WTC11 (cell line): ENCODE measurements at regions not wholly inside any gene's neighbourhood (a gene's known extent, or its start where the extent isn't known, plus 50 kb on each side); places are given as distances from the start of the nearest gene placed in this dataset.

Source experiments
- ATAC-seq: fragments of 200-7000 bp; cut with Tn5 transposase; 2 replicates; pipeline ENCODE4 v1.10.0; 2021; ENCODE audit warnings: mild to moderate bottlenecking, moderate library complexity
- CTCF ChIA-PET: fragments of 300-600 bp; sonication (Branson Sonifier 250); formaldehyde crosslinking; loops from one replicate; lab custom pipeline; 2021; ENCODE audit warnings: antibody characterized with exemption; lab: Charles Lee
- POLR2A ChIA-PET: fragments of 350-600 bp; sonication (Branson Sonifier 250); formaldehyde crosslinking; loops from one replicate; lab custom pipeline; 2021; ENCODE audit warnings: antibody characterized with exemption; lab: Charles Lee
- DNase-seq: peaks from one replicate; pipeline ENCODE4 v3.0.0; 2021; ENCODE audit warnings: low spot score
- H3K27ac Mint-ChIP-seq: 2 replicates; pipeline ENCODE4 v1.8.0; 2021; ENCODE audit warnings: mixed read lengths
- H3K27me3 Mint-ChIP-seq: 2 replicates; pipeline ENCODE4 v1.8.0; 2021; ENCODE audit warnings: low read depth, mild to moderate bottlenecking, moderate library complexity, mixed read lengths
- H3K36me3 Mint-ChIP-seq: 2 replicates; pipeline ENCODE4 v1.8.0; 2021; ENCODE audit warnings: mixed read lengths
- H3K4me1 Mint-ChIP-seq: 2 replicates; pipeline ENCODE4 v1.8.0; 2022; ENCODE audit warnings: mixed read lengths
- H3K4me3 Mint-ChIP-seq: 2 replicates; pipeline ENCODE4 v1.8.0; 2021; ENCODE audit warnings: mild to moderate bottlenecking, moderate library complexity, mixed read lengths
- H3K9me3 Mint-ChIP-seq: 2 replicates; pipeline ENCODE4 v1.8.0; 2021; ENCODE audit warnings: mixed read lengths
- ETV6 ChIP-seq: sonication (generic); formaldehyde crosslinking; IDR thresholded peaks from 2 replicates; pipeline ENCODE4 v1.8.1; 2022; ENCODE audit warnings: mild to moderate bottlenecking, missing genetic modification reagents
- FOXK1 ChIP-seq: sonication (generic); formaldehyde crosslinking; IDR thresholded peaks from 2 replicates; pipeline ENCODE4 v1.8.0; 2022; ENCODE audit warnings: mild to moderate bottlenecking, moderate library complexity, missing genetic modification reagents
- HMGA2 ChIP-seq: fragments of 250-450 bp; sonication (Bioruptor Pico); IDR thresholded peaks from 2 replicates; pipeline ENCODE4 v1.4.0; 2021; ENCODE audit warnings: mild to moderate bottlenecking, moderate library complexity
- JAZF1 ChIP-seq: fragments of 250-450 bp; sonication (Bioruptor Pico); IDR thresholded peaks from 2 replicates; pipeline ENCODE4 v1.9.0; 2021; ENCODE audit warnings: moderate library complexity, mild to moderate bottlenecking, inconsistent platforms
- JUN ChIP-seq: sonication (generic); formaldehyde crosslinking; IDR thresholded peaks from 2 replicates; pipeline ENCODE4 v1.8.0; 2023; ENCODE audit warnings: mild to moderate bottlenecking, missing genetic modification reagents
- MYBL2 ChIP-seq: sonication (generic); formaldehyde crosslinking; IDR thresholded peaks from 2 replicates; pipeline ENCODE4 v1.8.1; 2023; ENCODE audit warnings: mild to moderate bottlenecking, moderate library complexity, missing genetic modification reagents
- NR1H2 ChIP-seq: sonication (generic); formaldehyde crosslinking; IDR thresholded peaks from 2 replicates; pipeline ENCODE4 v1.9.0; 2021; ENCODE audit warnings: mild to moderate bottlenecking, moderate library complexity, missing genetic modification reagents
- TCF7 ChIP-seq: sonication (generic); formaldehyde crosslinking; IDR thresholded peaks from 2 replicates; pipeline ENCODE4 v1.8.0; 2022; ENCODE audit warnings: mild to moderate bottlenecking, low read depth, missing genetic modification reagents, moderate library complexity
- TEAD4 ChIP-seq: sonication (generic); formaldehyde crosslinking; IDR thresholded peaks from 2 replicates; pipeline ENCODE4 v1.8.0; 2022; ENCODE audit warnings: mild to moderate bottlenecking, missing genetic modification reagents
- ZBTB21 ChIP-seq: sonication (generic); formaldehyde crosslinking; IDR thresholded peaks from 2 replicates; pipeline ENCODE4 v1.8.1; 2023; ENCODE audit warnings: mild to moderate bottlenecking, missing genetic modification reagents, borderline replicate concordance
- ZNF263 ChIP-seq: sonication (generic); formaldehyde crosslinking; IDR thresholded peaks from 2 replicates; pipeline ENCODE4 v1.8.1; 2022; ENCODE audit warnings: low read depth, mild to moderate bottlenecking, moderate library complexity, missing genetic modification reagents
- ZNF396 ChIP-seq: fragments of 250-450 bp; sonication (Bioruptor Pico); IDR thresholded peaks from 2 replicates; pipeline ENCODE4 v1.8.0; 2021; ENCODE audit warnings: mild to moderate bottlenecking, moderate library complexity, borderline replicate concordance
- TF ChIP-seq, protein P1 (sequence below): sonication (generic); formaldehyde crosslinking; IDR thresholded peaks from 2 replicates; pipeline ENCODE4 v1.8.1; 2023; ENCODE audit warnings: mild to moderate bottlenecking, missing genetic modification reagents
- TF ChIP-seq, protein P2 (sequence below): sonication (generic); formaldehyde crosslinking; IDR thresholded peaks from 2 replicates; pipeline ENCODE4 v1.8.0; 2023; ENCODE audit warnings: missing genetic modification reagents
- TF ChIP-seq, protein P3 (sequence below): sonication (generic); formaldehyde crosslinking; IDR thresholded peaks from 2 replicates; pipeline ENCODE4 v1.8.0; 2022; ENCODE audit warnings: mild to moderate bottlenecking, missing genetic modification reagents
- TF ChIP-seq, protein P4 (sequence below): sonication (generic); formaldehyde crosslinking; IDR thresholded peaks from 2 replicates; pipeline ENCODE4 v1.8.1; 2023; ENCODE audit warnings: mild to moderate bottlenecking, missing genetic modification reagents, moderate library complexity
- TF ChIP-seq, protein P5 (sequence below): fragments of 200-600 bp; IDR thresholded peaks from 2 replicates; pipeline ENCODE4 v1.8.0; 2022; ENCODE audit warnings: antibody characterized with exemption
- TF ChIP-seq, protein P6 (sequence below): fragments of 250-450 bp; sonication (Bioruptor Pico); conservative IDR thresholded peaks from 2 replicates; pipeline ENCODE4 v1.9.0; 2021; ENCODE audit warnings: mild to moderate bottlenecking
- TF ChIP-seq, protein P7 (sequence below): sonication (generic); formaldehyde crosslinking; IDR thresholded peaks from 2 replicates; pipeline ENCODE4 v1.8.0; 2023; ENCODE audit warnings: missing genetic modification reagents, mild to moderate bottlenecking, borderline replicate concordance
- TF ChIP-seq, protein P8 (sequence below): sonication (generic); formaldehyde crosslinking; IDR thresholded peaks from 2 replicates; pipeline ENCODE4 v1.8.0; 2022; ENCODE audit warnings: mild to moderate bottlenecking, missing genetic modification reagents

DNA sequence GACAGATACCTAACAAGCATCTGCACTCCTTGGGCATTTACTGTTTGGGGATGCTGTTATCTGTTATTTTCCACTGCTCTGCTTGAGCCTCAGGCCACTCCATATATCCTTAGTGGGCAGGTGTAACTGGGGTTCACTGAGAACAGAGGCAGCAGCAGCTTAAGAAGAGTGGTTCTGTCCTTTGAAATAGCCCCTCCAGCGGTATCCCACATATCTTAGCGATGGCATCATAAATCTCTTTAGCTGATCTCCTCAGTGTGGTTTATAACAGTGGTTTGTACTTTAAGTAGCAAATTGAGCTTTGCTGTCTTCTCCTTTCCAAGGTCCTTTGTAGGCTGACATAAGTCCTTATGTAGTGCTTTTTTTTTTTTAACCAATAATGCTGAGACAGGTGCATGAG is 79.7 kb upstream of the RPRM start:
- Mint-ChIP-seq H3K36me3 (no peaks in the 10 kb centered on the region), H3K9me3 (no peaks in the 10 kb centered on the region; the same call in 1 of the 2 replicates), H3K27me3 (no peaks in the 10 kb centered on the region), H3K27ac (no peak overlapping the region), H3K4me1 (no peaks in the 10 kb centered on the region), H3K4me3 (no peak overlapping the region)
- DNase-seq (no peak), ATAC-seq (no peak)
- ChIA-PET CTCF (no interaction called here), POLR2A (interaction anchor here (0.7 kb wide), 1 partner anchor 1463 kb away, joined by 4 read pairs; no protein-coding TSS in a partner anchor)
- TF ChIP-seq, protein P1, sequence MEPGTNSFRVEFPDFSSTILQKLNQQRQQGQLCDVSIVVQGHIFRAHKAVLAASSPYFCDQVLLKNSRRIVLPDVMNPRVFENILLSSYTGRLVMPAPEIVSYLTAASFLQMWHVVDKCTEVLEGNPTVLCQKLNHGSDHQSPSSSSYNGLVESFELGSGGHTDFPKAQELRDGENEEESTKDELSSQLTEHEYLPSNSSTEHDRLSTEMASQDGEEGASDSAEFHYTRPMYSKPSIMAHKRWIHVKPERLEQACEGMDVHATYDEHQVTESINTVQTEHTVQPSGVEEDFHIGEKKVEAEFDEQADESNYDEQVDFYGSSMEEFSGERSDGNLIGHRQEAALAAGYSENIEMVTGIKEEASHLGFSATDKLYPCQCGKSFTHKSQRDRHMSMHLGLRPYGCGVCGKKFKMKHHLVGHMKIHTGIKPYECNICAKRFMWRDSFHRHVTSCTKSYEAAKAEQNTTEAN, result no peak

DNA sequence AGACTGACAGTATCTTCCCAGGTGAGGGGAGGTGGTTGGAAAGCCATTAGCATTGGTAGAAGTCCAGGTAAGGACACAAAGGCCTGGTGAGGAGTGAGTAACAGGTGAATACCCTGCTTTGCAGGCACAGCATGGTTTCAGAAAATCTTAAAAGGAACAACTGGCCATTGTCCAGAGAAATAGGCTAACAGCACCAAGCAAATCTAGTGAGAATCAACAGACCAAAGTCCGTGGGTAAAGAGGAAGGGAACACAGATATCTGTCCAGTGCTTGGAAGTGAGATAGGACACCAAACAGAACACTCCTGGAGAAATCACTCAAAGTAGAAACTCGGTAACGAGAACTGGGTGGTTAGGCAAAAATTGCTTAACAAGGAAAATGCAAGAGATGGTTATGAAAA is 88.8 kb upstream of the RPRM start:
- Mint-ChIP-seq H3K4me1 (peaks cover 25% of the 10 kb centered on the region), H3K9me3 (peaks cover 9% of the 10 kb centered on the region), H3K36me3 (no peaks in the 10 kb centered on the region), H3K27ac (peak overlapping the region; percentile 68), H3K4me3 (no peak overlapping the region), H3K27me3 (no peaks in the 10 kb centered on the region)
- CTCF ChIA-PET, result no interaction called here
- ATAC-seq (peak; percentile 47), DNase-seq (no peak)
- TF ChIP-seq, protein P2, sequence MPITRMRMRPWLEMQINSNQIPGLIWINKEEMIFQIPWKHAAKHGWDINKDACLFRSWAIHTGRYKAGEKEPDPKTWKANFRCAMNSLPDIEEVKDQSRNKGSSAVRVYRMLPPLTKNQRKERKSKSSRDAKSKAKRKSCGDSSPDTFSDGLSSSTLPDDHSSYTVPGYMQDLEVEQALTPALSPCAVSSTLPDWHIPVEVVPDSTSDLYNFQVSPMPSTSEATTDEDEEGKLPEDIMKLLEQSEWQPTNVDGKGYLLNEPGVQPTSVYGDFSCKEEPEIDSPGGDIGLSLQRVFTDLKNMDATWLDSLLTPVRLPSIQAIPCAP (CRISPR knock-in tag), result no peak
- TF ChIP-seq, protein P3, sequence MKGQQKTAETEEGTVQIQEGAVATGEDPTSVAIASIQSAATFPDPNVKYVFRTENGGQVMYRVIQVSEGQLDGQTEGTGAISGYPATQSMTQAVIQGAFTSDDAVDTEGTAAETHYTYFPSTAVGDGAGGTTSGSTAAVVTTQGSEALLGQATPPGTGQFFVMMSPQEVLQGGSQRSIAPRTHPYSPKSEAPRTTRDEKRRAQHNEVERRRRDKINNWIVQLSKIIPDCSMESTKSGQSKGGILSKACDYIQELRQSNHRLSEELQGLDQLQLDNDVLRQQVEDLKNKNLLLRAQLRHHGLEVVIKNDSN (CRISPR knock-in tag), result no peak
- TF ChIP-seq FOXK1, result no peak
- TF ChIP-seq ZBTB21 (CRISPR knock-in tag), result no peak
- TF ChIP-seq ZNF263 (CRISPR knock-in tag), result no peak
- TF ChIP-seq JAZF1 (CRISPR knock-in tag), result no peak
- TF ChIP-seq MYBL2 (CRISPR knock-in tag), result no peak
- TF ChIP-seq NR1H2 (CRISPR knock-in tag), result no peak
- TF ChIP-seq TEAD4, result no peak
- no peak for TF ChIP-seq ZNF396 (CRISPR knock-in tag)
- TF ChIP-seq, protein P1, result no peak
- no peak for TF ChIP-seq TCF7 (CRISPR knock-in tag)
- TF ChIP-seq ETV6, result no peak
- TF ChIP-seq, protein P4, sequence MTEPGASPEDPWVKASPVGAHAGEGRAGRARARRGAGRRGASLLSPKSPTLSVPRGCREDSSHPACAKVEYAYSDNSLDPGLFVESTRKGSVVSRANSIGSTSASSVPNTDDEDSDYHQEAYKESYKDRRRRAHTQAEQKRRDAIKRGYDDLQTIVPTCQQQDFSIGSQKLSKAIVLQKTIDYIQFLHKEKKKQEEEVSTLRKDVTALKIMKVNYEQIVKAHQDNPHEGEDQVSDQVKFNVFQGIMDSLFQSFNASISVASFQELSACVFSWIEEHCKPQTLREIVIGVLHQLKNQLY (CRISPR knock-in tag), result no peak
- TF ChIP-seq, protein P5, sequence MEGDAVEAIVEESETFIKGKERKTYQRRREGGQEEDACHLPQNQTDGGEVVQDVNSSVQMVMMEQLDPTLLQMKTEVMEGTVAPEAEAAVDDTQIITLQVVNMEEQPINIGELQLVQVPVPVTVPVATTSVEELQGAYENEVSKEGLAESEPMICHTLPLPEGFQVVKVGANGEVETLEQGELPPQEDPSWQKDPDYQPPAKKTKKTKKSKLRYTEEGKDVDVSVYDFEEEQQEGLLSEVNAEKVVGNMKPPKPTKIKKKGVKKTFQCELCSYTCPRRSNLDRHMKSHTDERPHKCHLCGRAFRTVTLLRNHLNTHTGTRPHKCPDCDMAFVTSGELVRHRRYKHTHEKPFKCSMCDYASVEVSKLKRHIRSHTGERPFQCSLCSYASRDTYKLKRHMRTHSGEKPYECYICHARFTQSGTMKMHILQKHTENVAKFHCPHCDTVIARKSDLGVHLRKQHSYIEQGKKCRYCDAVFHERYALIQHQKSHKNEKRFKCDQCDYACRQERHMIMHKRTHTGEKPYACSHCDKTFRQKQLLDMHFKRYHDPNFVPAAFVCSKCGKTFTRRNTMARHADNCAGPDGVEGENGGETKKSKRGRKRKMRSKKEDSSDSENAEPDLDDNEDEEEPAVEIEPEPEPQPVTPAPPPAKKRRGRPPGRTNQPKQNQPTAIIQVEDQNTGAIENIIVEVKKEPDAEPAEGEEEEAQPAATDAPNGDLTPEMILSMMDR, result no peak
- TF ChIP-seq, protein P6, sequence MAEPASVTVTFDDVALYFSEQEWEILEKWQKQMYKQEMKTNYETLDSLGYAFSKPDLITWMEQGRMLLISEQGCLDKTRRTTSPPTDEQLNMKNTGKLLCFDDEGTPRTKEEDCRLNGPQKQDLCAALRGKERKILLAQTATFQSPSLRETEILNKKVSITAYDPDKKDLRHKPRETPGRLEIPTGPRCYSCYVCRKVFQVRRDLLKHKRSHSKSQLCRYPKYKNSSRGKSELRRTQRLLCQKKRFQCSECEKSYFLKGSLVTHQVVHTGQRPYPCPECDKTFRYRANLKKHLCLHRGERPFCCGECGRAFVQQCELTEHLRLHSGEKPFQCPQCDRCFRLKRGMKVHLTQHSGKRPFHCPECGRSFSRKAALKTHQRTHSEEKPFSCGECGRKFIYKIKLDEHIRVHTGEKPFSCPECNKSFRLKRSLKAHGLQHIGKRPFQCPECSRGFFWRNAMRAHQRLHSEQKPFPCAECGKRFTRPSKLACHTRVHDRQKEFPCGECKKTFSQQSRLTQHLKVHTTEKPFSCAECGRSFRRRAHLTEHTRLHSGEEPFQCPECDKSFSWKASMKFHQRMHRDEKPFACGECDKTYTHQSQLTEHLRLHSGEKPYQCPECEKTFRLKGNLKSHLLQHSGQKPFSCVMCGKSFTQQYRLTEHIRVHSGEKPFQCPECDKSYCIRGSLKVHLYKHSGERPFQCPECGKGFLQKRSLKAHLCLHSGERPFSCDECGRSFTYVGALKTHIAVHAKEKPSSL (CRISPR knock-in tag), result no peak
- TF ChIP-seq, protein P7, sequence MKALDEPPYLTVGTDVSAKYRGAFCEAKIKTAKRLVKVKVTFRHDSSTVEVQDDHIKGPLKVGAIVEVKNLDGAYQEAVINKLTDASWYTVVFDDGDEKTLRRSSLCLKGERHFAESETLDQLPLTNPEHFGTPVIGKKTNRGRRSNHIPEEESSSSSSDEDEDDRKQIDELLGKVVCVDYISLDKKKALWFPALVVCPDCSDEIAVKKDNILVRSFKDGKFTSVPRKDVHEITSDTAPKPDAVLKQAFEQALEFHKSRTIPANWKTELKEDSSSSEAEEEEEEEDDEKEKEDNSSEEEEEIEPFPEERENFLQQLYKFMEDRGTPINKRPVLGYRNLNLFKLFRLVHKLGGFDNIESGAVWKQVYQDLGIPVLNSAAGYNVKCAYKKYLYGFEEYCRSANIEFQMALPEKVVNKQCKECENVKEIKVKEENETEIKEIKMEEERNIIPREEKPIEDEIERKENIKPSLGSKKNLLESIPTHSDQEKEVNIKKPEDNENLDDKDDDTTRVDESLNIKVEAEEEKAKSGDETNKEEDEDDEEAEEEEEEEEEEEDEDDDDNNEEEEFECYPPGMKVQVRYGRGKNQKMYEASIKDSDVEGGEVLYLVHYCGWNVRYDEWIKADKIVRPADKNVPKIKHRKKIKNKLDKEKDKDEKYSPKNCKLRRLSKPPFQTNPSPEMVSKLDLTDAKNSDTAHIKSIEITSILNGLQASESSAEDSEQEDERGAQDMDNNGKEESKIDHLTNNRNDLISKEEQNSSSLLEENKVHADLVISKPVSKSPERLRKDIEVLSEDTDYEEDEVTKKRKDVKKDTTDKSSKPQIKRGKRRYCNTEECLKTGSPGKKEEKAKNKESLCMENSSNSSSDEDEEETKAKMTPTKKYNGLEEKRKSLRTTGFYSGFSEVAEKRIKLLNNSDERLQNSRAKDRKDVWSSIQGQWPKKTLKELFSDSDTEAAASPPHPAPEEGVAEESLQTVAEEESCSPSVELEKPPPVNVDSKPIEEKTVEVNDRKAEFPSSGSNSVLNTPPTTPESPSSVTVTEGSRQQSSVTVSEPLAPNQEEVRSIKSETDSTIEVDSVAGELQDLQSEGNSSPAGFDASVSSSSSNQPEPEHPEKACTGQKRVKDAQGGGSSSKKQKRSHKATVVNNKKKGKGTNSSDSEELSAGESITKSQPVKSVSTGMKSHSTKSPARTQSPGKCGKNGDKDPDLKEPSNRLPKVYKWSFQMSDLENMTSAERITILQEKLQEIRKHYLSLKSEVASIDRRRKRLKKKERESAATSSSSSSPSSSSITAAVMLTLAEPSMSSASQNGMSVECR (CRISPR knock-in tag), result no peak
- TF ChIP-seq, protein P8, sequence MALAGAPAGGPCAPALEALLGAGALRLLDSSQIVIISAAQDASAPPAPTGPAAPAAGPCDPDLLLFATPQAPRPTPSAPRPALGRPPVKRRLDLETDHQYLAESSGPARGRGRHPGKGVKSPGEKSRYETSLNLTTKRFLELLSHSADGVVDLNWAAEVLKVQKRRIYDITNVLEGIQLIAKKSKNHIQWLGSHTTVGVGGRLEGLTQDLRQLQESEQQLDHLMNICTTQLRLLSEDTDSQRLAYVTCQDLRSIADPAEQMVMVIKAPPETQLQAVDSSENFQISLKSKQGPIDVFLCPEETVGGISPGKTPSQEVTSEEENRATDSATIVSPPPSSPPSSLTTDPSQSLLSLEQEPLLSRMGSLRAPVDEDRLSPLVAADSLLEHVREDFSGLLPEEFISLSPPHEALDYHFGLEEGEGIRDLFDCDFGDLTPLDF (CRISPR knock-in tag), result no peak
- TF ChIP-seq JUN (CRISPR knock-in tag), result no peak
- no peak for TF ChIP-seq HMGA2 (CRISPR knock-in tag)
- POLR2A ChIA-PET, result no interaction called here
